NCI-H2107 treated with DMSO at 0.1 percent for 48 hours (cell line): ENCODE measurements at regions not wholly inside any gene's neighbourhood (a gene's known extent, or its start where the extent isn't known, plus 50 kb on each side); places are given as distances from the start of the nearest gene placed in this dataset.

Source experiments
- DNase-seq: peaks from one replicate; lab custom pipeline; 2025; ENCODE audit not compliant: unreplicated experiment; lab: John Stamatoyannopoulos, UW

DNA sequence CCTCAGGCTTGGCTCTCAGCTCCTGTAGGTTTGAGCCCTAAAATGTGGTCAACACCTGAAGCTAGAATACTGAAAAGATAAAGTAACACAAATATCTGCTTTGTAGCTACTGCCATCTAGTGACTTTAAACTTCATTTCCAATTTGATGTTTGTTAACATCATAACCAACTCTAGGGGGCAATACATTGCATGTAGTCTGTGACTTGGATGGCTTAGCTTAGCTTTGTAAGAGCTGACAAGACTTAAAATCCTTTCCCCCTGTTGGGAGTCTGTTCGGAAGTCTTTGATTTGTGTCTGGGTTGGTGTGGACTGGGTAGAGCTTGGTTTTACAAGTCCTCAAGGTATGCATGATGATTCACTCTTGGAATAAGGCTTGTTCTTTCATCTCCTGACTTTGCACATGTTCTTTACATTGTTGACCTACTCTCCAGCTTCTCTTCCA, 51.7 kb downstream of the SCN11A start:
- DNase-seq: peak; percentile 8

DNA sequence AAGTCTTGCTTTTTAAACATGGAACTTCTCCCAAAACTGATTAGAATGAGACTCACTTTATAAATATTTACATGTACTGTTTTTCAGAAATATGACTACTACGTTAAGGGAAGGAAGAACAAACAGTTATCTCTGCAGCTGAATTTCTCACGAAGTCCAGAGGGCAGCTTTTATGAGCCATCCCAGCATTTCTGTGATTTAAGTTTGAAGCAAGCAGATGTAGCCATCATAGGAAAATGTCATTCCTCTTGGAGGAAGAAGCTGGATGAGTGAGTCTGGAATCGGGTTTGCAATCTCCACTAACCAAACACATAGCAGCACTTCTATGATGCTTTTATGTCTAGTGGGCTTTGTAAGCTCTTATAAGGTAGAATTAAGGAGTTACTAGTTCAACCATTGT, 53.7 kb downstream of the SCN11A start:
- no peak for DNase-seq

- DNase-seq: no peak
These were observed 55.6 kb downstream of the SCN11A start for GRCh38 chr3:38996193-38996592.

GRCh38 chr3:38994251-38994650, 57.5 kb downstream of the SCN11A start:
- DNase-seq: no peak

DNA sequence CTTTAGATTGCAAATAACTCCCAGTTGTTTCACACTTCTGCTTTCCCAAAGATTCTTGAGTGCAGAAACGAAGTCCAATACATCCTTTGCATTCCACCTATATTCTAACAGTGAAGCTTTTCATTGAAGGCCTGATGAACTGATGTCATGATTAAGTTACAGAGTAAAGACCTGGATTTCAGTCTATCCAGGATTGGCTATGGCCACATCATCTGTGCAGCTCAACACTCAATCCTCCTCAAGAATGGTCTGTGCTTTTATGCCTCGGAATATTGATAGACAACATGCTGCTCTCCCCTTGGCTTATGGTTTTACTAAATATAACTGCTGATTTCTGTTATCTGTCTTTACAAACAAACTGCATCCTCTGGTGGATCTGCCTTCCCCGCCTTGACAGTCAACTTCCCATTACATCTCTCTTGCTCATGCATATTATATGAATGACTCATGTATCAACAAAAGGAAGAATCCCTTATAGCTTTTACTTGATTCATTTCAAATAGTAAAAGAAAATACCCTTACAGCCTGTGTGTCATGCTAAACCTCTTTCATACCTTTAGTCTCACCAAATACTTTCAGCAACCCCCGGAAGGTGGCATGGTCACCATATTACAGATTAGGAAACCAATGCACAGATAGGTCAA, 59.5 kb downstream of the SCN11A start:
- DNase-seq: no peak

- no peak for DNase-seq
These were observed 61.1 kb downstream of the SCN11A start for GRCh38 chr3:38990621-38991020.

- DNase-seq: no peak
These were observed 61.7 kb downstream of the SCN11A start for GRCh38 chr3:38989917-38990510.

- DNase-seq: no peak
These were observed 62.8 kb downstream of the SCN11A start for GRCh38 chr3:38988955-38989354.

GRCh38 chr3:38987456-38987855, 64.3 kb downstream of the SCN11A start:
- DNase-seq: no peak

GRCh38 chr3:38986901-38987300, 64.8 kb downstream of the SCN11A start:
- DNase-seq: no peak

GRCh38 chr3:38985981-38986380, 65.8 kb downstream of the SCN11A start:
- no peak for DNase-seq

DNA sequence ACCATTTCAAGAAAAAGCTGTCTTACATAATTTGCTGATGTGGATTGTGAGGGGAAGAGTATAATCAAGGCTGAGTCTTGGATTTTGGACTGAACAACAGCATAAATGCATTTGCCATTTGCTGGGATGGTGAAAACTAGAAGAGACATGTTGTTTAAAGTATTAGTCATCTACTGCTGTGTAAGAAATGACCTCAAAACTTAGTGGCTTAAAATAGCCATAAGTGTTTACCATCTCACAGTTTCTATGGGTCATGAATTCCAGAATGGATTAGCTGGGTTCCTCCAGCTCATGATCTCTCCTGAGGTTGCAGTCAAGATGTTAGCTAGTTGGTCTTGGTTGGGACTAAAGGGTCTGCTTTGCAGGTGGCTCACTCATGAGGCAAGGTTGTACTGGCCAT, 66.2 kb downstream of the SCN11A start:
- DNase-seq: no peak

DNA sequence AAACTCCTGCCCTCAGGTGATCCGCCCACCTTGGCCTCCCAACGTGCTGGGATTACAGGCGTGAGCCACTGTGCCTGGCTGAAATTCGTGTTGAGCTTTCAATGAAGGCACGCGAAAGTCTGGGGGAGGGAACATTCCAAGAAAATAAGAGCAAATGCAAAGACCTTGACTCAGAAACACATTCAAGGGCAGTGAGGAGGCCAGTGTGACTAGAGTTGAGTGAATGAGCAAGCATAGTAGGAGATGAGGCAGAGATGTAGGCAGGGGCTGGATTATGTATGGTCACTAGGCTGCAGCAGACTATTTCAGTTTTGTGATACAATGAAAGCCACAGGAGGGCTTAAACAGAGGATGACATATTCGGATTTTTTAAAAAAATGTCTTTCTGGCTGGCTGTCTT, 67.0 kb downstream of the SCN11A start:
- DNase-seq: no peak

DNA sequence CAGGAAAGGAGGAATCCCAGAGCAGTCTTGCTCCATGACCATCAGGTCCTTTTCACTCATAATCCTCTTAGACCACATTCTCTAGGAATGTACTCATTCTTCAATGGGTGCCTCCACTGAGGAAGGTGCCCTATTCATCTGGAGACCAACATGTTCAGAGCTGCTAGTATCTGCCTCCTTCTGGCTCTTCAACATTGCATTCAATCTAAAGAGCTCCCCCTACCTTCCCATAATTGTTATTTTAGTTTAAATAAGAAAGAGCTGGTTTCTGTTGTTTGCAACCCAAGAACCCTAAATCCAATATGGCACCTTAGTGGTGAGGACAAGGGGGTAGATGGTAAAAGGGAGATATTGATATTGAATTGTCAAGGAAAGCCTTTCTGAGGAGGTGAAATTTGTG, 67.6 kb downstream of the SCN11A start:
- no peak for DNase-seq

DNA sequence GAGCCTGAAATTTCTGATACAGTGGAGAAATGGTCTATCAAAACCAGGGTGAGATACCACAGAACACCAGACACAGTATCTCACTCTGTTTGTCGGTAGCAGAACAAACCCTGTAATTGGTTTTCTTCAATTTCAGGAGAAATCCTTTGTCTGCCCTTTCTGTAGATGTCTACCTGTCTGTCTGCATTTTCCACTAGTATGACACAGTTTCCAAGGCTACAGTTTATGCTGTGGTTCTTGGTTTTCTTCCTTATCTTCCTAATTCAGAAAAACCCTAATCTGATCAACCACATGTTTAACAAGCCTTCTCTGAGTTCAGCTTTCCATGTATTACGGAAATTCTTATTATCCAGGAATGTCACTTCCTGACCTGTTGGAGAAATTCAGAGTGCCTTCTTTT, 70.8 kb downstream of the SCN11A start:
- DNase-seq: no peak

GRCh38 chr3:38978729-38979128, 73.0 kb downstream of the SCN11A start:
- no peak for DNase-seq

DNA sequence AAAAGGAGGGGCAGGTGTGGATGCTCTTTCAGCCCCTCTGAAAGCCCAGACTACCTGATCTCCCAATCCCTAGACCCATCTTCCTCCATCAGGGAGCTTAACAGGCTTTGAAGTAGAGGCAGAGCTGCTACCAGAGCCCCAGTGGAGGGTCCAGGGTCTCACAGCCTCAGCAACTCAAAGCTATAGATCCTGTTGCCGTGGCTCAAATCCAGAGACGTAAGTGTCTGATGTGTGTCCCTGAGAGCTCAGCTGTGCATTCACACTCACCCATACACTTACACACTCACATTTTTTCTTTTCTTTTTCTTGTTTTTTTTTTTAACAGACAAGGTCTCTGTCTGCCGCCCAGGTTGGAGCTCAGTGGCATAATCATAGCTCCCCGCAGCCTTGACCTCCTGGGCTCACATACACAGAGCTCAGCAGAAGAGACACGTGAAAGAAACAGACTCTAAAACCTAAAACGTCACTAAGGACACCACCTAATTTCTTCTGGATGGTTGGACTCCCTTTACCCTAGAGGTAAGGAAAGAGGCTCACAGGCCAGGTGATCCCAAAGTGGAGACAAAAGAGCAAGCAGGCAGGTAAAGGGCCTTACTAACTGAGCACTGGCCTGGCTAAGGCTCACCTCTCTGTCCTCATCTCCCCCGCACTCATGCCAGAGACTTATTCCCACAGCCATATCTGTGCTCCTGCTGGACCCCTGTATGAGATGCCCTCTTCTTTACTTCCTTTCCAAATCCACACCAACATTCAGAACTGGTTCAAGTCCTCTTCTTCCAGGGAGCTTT, 80.7 kb downstream of the SCN11A start:
- no peak for DNase-seq

- DNase-seq: no peak
These were observed 82.2 kb downstream of the SCN11A start for GRCh38 chr3:38969317-38970235.

- no peak for DNase-seq
These were observed 82.9 kb downstream of the SCN11A start for GRCh38 chr3:38968891-38969290.

- no peak for DNase-seq
These were observed 83.3 kb downstream of the SCN11A start for GRCh38 chr3:38968403-38968802.

GRCh38 chr3:38967693-38967989, 84.1 kb downstream of the SCN11A start:
- DNase-seq: no peak
